IMR-90 (cell line): ENCODE measurements at regions not wholly inside any gene's neighbourhood (a gene's known extent, or its start where the extent isn't known, plus 50 kb on each side); places are given as distances from the start of the nearest gene placed in this dataset.

ENCODE experiments used
- ATAC-seq: fragments of 200-7000 bp; cut with Tn5 transposase; 2 replicates; pipeline ENCODE4 v1.9.1; 2020; ENCODE audit warnings: low read depth, mild to moderate bottlenecking, moderate library complexity
- BruUV-seq: library from RNA; stranded (reverse); fragments of 400-500 nt; replicated peaks from 2 replicates; lab custom pipeline; 2021; lab: Mats Ljungman, UMichigan
- CTCF ChIA-PET: fragments of 300-600 bp; formaldehyde crosslinking; extraction: SDS; loops from one replicate; lab custom pipeline; 2021; ENCODE audit warnings: antibody characterized with exemption; lab: Yijun Ruan, JAX
- POLR2A ChIA-PET: fragments of 300-600 bp; sonication (Branson Sonifier 250); formaldehyde crosslinking; loops from one replicate; lab custom pipeline; 2022; ENCODE audit warnings: antibody characterized with exemption; ENCODE audit not compliant: unreplicated experiment; lab: Charles Lee
- DNase-seq: peaks from one replicate; pipeline ENCODE4 v3.0.0; 2013
- H2AFZ ChIP-seq: replicated peaks from 2 replicates; pipeline ENCODE3; 2013; ENCODE audit warnings: low read length, mild to moderate bottlenecking; ENCODE audit not compliant: poor library complexity
- H2AK5ac ChIP-seq: 2 replicates; pipeline ENCODE4 v1.6.1; 2013; ENCODE audit warnings: low read depth, low read length, inconsistent platforms
- H2AK9ac ChIP-seq: replicated peaks from 2 replicates; pipeline ENCODE3; 2013; ENCODE audit warnings: mild to moderate bottlenecking, low read depth, low read length, moderate library complexity; ENCODE audit not compliant: poor library complexity
- H2BK120ac ChIP-seq: 2 replicates; pipeline ENCODE4 v1.6.1; 2013; ENCODE audit warnings: low read depth, low read length, inconsistent platforms
- H2BK15ac ChIP-seq: 3 replicates; pipeline ENCODE4 v1.6.1; 2013; ENCODE audit warnings: low read depth, low read length, inconsistent platforms
- H2BK20ac ChIP-seq: 2 replicates; pipeline ENCODE4 v1.6.1; 2013; ENCODE audit warnings: low read depth, mild to moderate bottlenecking, inconsistent platforms, low read length, moderate library complexity
- H2BK5ac ChIP-seq: 2 replicates; pipeline ENCODE4 v1.6.1; 2013; ENCODE audit warnings: mild to moderate bottlenecking, low read depth, low read length, inconsistent platforms; ENCODE audit not compliant: poor library complexity, severe bottlenecking
- H3K14ac ChIP-seq: replicated peaks from 2 replicates; pipeline ENCODE4 v1.6.1; 2013; ENCODE audit warnings: low read depth, low read length, inconsistent platforms
- H3K18ac ChIP-seq: 2 replicates; pipeline ENCODE4 v1.6.1; 2013; ENCODE audit warnings: low read depth, low read length, control low read depth
- H3K23ac ChIP-seq: 2 replicates; pipeline ENCODE4 v1.6.1; 2013; ENCODE audit warnings: low read depth, low read length, inconsistent platforms
- H3K27ac ChIP-seq: 2 replicates; pipeline ENCODE4 v1.5.1; 2013; ENCODE audit warnings: mild to moderate bottlenecking, control low read depth, low read length; ENCODE audit not compliant: insufficient read depth
- H3K27me3 ChIP-seq: 2 replicates; pipeline ENCODE4 v1.6.1; 2013; ENCODE audit warnings: low read length; ENCODE audit not compliant: control insufficient read depth, insufficient read depth
- H3K36me3 ChIP-seq: 2 replicates; pipeline ENCODE4 v1.6.1; 2013; ENCODE audit warnings: low read length, mixed read lengths; ENCODE audit not compliant: control insufficient read depth, insufficient read depth
- H3K4ac ChIP-seq: 2 replicates; pipeline ENCODE4 v1.6.1; 2013; ENCODE audit warnings: low read depth, low read length, inconsistent platforms
- H3K4me1 ChIP-seq: 2 replicates; pipeline ENCODE4 v1.6.1; 2013; ENCODE audit warnings: low read length, mixed read lengths; ENCODE audit not compliant: control insufficient read depth, insufficient read depth
- H3K4me2 ChIP-seq: 2 replicates; pipeline ENCODE4 v1.6.1; 2013; ENCODE audit warnings: low read depth, mild to moderate bottlenecking, control low read depth, low read length, moderate library complexity
- H3K4me3 ChIP-seq: 2 replicates; pipeline ENCODE4 v1.5.1; 2013; ENCODE audit warnings: low read depth, mild to moderate bottlenecking, control low read depth, low read length, moderate library complexity; ENCODE audit not compliant: insufficient read depth
- H3K56ac ChIP-seq: 2 replicates; pipeline ENCODE4 v1.6.1; 2013; ENCODE audit warnings: low read length, inconsistent platforms; ENCODE audit not compliant: insufficient read depth; ENCODE audit errors: extremely low read depth
- H3K79me1 ChIP-seq, 2 experiments: 2 replicates each; pipeline ENCODE4 v1.6.1; 2013; ENCODE audit warnings: low read length in 2 of 2, inconsistent platforms in 1 of 2, low read depth in 1 of 2
- H3K9ac ChIP-seq: 2 replicates; pipeline ENCODE4 v1.6.1; 2013; ENCODE audit warnings: low read depth, low read length, control low read depth
- H3K9me1 ChIP-seq: 2 replicates; pipeline ENCODE4 v1.6.1; 2013; ENCODE audit warnings: low read length, inconsistent platforms; ENCODE audit not compliant: insufficient read depth
- H3K9me3 ChIP-seq: 2 replicates; pipeline ENCODE4 v1.6.1; 2013; ENCODE audit warnings: low read length; ENCODE audit not compliant: control insufficient read depth, insufficient read depth
- H4K20me1 ChIP-seq: 2 replicates; pipeline ENCODE4 v1.6.1; 2013; ENCODE audit warnings: low read length, inconsistent platforms; ENCODE audit not compliant: insufficient read depth
- H4K5ac ChIP-seq: 2 replicates; pipeline ENCODE4 v1.6.1; 2013; ENCODE audit warnings: mild to moderate bottlenecking, low read depth, low read length, control low read depth
- H4K8ac ChIP-seq, 2 experiments: 2 replicates each; pipeline ENCODE4 v1.6.1; 2013; ENCODE audit warnings: low read depth in 2 of 2, low read length in 2 of 2, control low read depth in 1 of 2, inconsistent platforms in 1 of 2
- H4K91ac ChIP-seq: 2 replicates; pipeline ENCODE4 v1.6.1; 2013; ENCODE audit warnings: low read depth, low read length, inconsistent platforms; ENCODE audit not compliant: insufficient read depth
- BHLHE40 ChIP-seq: fragments of 150-350 bp; IDR thresholded peaks from 2 replicates; pipeline ENCODE4 v1.6.1; 2016; ENCODE audit warnings: mild to moderate bottlenecking, low read depth, low read length
- CHD1 ChIP-seq: IDR thresholded peaks from 2 replicates; pipeline ENCODE4 v1.6.1; 2012; ENCODE audit warnings: low read depth, low read length, improper control_type of control experiment
- MAFK ChIP-seq: IDR thresholded peaks from 2 replicates; pipeline ENCODE4 v1.6.1; 2012; ENCODE audit warnings: low read depth, low read length, improper control_type of control experiment
- MXI1 ChIP-seq: IDR thresholded peaks from 2 replicates; pipeline ENCODE4 v1.6.1; 2012; ENCODE audit warnings: low read depth, mild to moderate bottlenecking, low read length, moderate library complexity, borderline replicate concordance
- POLR2A ChIP-seq: IDR thresholded peaks from 2 replicates; pipeline ENCODE4 v1.6.1; 2012; ENCODE audit warnings: mild to moderate bottlenecking, low read depth, low read length
- RAD21 ChIP-seq: IDR thresholded peaks from 2 replicates; pipeline ENCODE4 v1.6.1; 2012; ENCODE audit warnings: low read length, improper control_type of control experiment
- RFX5 ChIP-seq: IDR thresholded peaks from 2 replicates; pipeline ENCODE4 v1.8.0; 2012; ENCODE audit warnings: low read depth, mild to moderate bottlenecking, low read length, moderate library complexity
- SMC3 ChIP-seq: fragments of 150-350 bp; IDR thresholded peaks from 2 replicates; pipeline ENCODE4 v1.6.1; 2016; ENCODE audit warnings: low read depth, mild to moderate bottlenecking, antibody characterized with exemption, low read length, moderate library complexity
- WGBS, 2 experiments: methylation state at CpG; one replicate each; pipeline versions ENCODE4 v1.1.5 to v1.1.7; 2013; ENCODE audit warnings: missing lambda C conversion rate in 2 of 2; ENCODE audit not compliant: insufficient read length in 1 of 2; ENCODE audit errors: extremely low coverage in 2 of 2; 5-methylcytosine and 5-hydroxymethylcytosine counted together
- dilution Hi-C: fragments of 300-500 bp; cut with HindIII; formaldehyde crosslinking; loops from one replicate; pipeline ENCODE4 v1.14.3; 2018; ENCODE audit warnings: low sequenced_read_pairs; ENCODE audit not compliant: unreplicated experiment
- in situ Hi-C: fragments of 300-500 bp; cut with MboI; formaldehyde crosslinking; loops from 3 replicates; pipeline ENCODE4 v1.14.3; 2019; ENCODE audit warnings: low sequenced_read_pairs, inconsistent platforms, mixed read lengths
- intact Hi-C: fragments of 100-400 bp; cut with micrococcal nuclease; formaldehyde crosslinking; loops from 2 replicates; pipeline ENCODE4 v1.10.0; 2022
- TF ChIP-seq, protein P1 (sequence below): fragments of 150-350 bp; IDR thresholded peaks from 2 replicates; pipeline ENCODE4 v1.6.1; 2017; ENCODE audit warnings: mild to moderate bottlenecking, antibody characterized with exemption, low read length, low read depth
- TF ChIP-seq, protein P2 (sequence below): conservative IDR thresholded peaks from 2 replicates; pipeline ENCODE4 v1.5.1; 2012; ENCODE audit warnings: mild to moderate bottlenecking, low read depth, low read length, improper control_type of control experiment

DNA sequence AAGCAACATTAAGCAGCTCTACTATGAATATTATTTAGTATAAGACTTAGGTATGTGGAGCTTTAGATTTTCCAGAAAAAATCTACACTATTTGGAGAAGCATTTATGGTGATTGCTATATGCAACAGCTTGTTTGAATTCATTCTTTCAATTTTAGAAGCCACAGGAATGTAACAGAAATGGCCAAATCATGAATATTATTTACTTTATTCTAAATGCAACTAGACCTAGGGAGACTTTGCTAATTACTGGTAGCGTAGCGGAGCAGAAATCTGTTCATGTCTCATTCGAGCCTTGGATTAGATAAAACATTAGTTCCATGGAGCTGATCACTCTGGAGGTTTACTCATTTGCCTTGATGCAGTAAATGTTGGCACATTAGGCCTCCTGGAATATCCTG, 290.2 kb downstream of the ZNF608 start:
- Histone ChIP-seq H2AK5ac (no peak overlapping the region), H4K8ac (0 out of 4 replicates have a peak overlapping the region, but pooled peaks of 1 of the 2 experiments have one; percentile 12), H3K4ac (no peak overlapping the region), H3K4me2 (peak overlapping the region; percentile 54; the same call in 1 of the 2 replicates), H3K9ac (no peak overlapping the region), H2BK20ac (peak overlapping the region; percentile 5), H2BK5ac (no peak overlapping the region), H3K36me3 (no peaks in the 10 kb centered on the region), H3K27ac (0 out of 2 replicates have a peak overlapping the region, but pooled peaks have one; percentile 30), H3K79me1 (no peaks in the 10 kb centered on the region), H3K14ac (no peak overlapping the region), H3K4me3 (no peak overlapping the region), H2AFZ (no peak overlapping the region), H4K91ac (no peak overlapping the region), H3K9me1 (peaks cover 2% of the 10 kb centered on the region; the same call in 1 of the 2 replicates), H2BK120ac (peak overlapping the region; percentile 62), H3K18ac (no peak overlapping the region), H3K27me3 (no peaks in the 10 kb centered on the region), H3K9me3 (peaks cover 9% of the 10 kb centered on the region), H2BK15ac (no peak overlapping the region), H4K20me1 (no peaks in the 10 kb centered on the region), H3K4me1 (peaks cover 16% of the 10 kb centered on the region), H2AK9ac (no peak overlapping the region), H3K56ac (no peak overlapping the region), H3K23ac (no peak overlapping the region), H4K5ac (no peak overlapping the region)
- 20% methylated on average over 1 of the region's 3 CpGs; no CpG with 5 or more reads in 1 of the 2 experiments for WGBS, 2 experiments
- DNase-seq: peak; percentile 52
- in situ Hi-C loops: loop anchor here (10.0 kb wide), 1 partner anchor 289 kb away; the partner anchor contains the start of gene ZNF608
- BruUV-seq: no TSS peak
- ChIA-PET POLR2A (no interaction called here), CTCF (no interaction called here)
- TF ChIP-seq, protein P1, sequence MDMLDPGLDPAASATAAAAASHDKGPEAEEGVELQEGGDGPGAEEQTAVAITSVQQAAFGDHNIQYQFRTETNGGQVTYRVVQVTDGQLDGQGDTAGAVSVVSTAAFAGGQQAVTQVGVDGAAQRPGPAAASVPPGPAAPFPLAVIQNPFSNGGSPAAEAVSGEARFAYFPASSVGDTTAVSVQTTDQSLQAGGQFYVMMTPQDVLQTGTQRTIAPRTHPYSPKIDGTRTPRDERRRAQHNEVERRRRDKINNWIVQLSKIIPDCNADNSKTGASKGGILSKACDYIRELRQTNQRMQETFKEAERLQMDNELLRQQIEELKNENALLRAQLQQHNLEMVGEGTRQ: no peak
- TF ChIP-seq SMC3: no peak
- no peak for TF ChIP-seq MAFK
- TF ChIP-seq, protein P2, sequence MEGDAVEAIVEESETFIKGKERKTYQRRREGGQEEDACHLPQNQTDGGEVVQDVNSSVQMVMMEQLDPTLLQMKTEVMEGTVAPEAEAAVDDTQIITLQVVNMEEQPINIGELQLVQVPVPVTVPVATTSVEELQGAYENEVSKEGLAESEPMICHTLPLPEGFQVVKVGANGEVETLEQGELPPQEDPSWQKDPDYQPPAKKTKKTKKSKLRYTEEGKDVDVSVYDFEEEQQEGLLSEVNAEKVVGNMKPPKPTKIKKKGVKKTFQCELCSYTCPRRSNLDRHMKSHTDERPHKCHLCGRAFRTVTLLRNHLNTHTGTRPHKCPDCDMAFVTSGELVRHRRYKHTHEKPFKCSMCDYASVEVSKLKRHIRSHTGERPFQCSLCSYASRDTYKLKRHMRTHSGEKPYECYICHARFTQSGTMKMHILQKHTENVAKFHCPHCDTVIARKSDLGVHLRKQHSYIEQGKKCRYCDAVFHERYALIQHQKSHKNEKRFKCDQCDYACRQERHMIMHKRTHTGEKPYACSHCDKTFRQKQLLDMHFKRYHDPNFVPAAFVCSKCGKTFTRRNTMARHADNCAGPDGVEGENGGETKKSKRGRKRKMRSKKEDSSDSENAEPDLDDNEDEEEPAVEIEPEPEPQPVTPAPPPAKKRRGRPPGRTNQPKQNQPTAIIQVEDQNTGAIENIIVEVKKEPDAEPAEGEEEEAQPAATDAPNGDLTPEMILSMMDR: no peak
- TF ChIP-seq POLR2A: no peak
- TF ChIP-seq BHLHE40: no peak
- no peak for TF ChIP-seq CHD1
- TF ChIP-seq RAD21: no peak
- TF ChIP-seq MXI1: no peak
- no peak for TF ChIP-seq RFX5
- dilution Hi-C loops: no loop called here
- peak; percentile 65 for ATAC-seq
- intact Hi-C loops: loop anchor here (5.0 kb wide), 1 partner anchor 286 kb away; no protein-coding TSS in a partner anchor
